Liver (tissue), 7 donors: ENCODE measurements at regions not wholly inside any gene's neighbourhood (a gene's known extent, or its start where the extent isn't known, plus 50 kb on each side); places are given as distances from the start of the nearest gene placed in this dataset.

Source experiments
- DNase-seq: peaks from one replicate; pipeline ENCODE4 v3.0.0-alpha.2; 2017; ENCODE audit warnings: low spot score
- H3K27ac ChIP-seq, 2 donors: one replicate each; pipeline ENCODE4 v1.7.0; 2013; ENCODE audit warnings: inconsistent platforms in 2 of 2, low read length in 2 of 2, control low read depth in 1 of 2, low read depth in 1 of 2, mild to moderate bottlenecking in 1 of 2
- H3K27me3 ChIP-seq, 4 donors: one replicate each; pipeline versions ENCODE4 v1.6.1 to v1.7.0; 2013; ENCODE audit warnings: low read length in 3 of 4, inconsistent platforms in 1 of 4, mild to moderate bottlenecking in 1 of 4, moderate library complexity in 1 of 4; ENCODE audit not compliant: control insufficient read depth in 4 of 4, insufficient read depth in 4 of 4
- H3K36me3 ChIP-seq, 4 donors: one replicate each; pipeline versions ENCODE4 v1.6.1 to v1.7.0; 2013; ENCODE audit warnings: low read length in 3 of 4, mild to moderate bottlenecking in 3 of 4, low read depth in 1 of 4, moderate library complexity in 1 of 4; ENCODE audit not compliant: control insufficient read depth in 4 of 4, insufficient read depth in 3 of 4
- H3K4me1 ChIP-seq, 4 donors: one replicate each; pipeline versions ENCODE4 v1.6.1 to v1.7.0; 2013; ENCODE audit warnings: low read length in 3 of 4, mild to moderate bottlenecking in 3 of 4, moderate library complexity in 1 of 4; ENCODE audit not compliant: control insufficient read depth in 4 of 4, insufficient read depth in 4 of 4
- H3K4me3 ChIP-seq, 3 donors: one replicate each; pipeline versions ENCODE4 v1.6.1 to v1.7.0; 2013; ENCODE audit warnings: low read length in 3 of 3, control low read depth in 1 of 3, low read depth in 1 of 3, mild to moderate bottlenecking in 1 of 3
- H3K9ac ChIP-seq, 2 donors: one replicate each; pipeline ENCODE4 v1.7.0; 2013; ENCODE audit warnings: low read length in 2 of 2, mild to moderate bottlenecking in 2 of 2, moderate library complexity in 2 of 2, control low read depth in 1 of 2, low read depth in 1 of 2
- H3K9me3 ChIP-seq, 4 donors: one replicate each; pipeline versions ENCODE4 v1.6.1 to v1.7.0; 2013; ENCODE audit warnings: low read length in 3 of 4; ENCODE audit not compliant: control insufficient read depth in 4 of 4
- ATF3 ChIP-seq: IDR thresholded peaks from 2 replicates; pipeline ENCODE4 v1.6.1; 2016; ENCODE audit warnings: antibody characterized with exemption
- EGR1 ChIP-seq, 2 donors: IDR thresholded peaks; 2 replicates each; pipeline ENCODE4 v1.6.1; 2016 to 2018; ENCODE audit warnings: antibody characterized with exemption in 2 of 2, low read depth in 2 of 2
- FOXA2 ChIP-seq: IDR thresholded peaks from 2 replicates; pipeline ENCODE4 v1.6.1; 2016; ENCODE audit warnings: antibody characterized with exemption
- HNF4A ChIP-seq, 2 donors: conservative IDR thresholded peaks; 2 replicates each; pipeline ENCODE4 v1.6.1; 2016; ENCODE audit warnings: antibody characterized with exemption in 2 of 2, mild to moderate bottlenecking in 2 of 2
- HNF4G ChIP-seq: IDR thresholded peaks from 2 replicates; pipeline ENCODE4 v1.6.1; 2016; ENCODE audit warnings: antibody characterized with exemption
- JUND ChIP-seq, 2 donors: IDR thresholded peaks; 2 replicates each; pipeline ENCODE4 v1.6.1; 2016; ENCODE audit warnings: antibody characterized with exemption in 2 of 2
- MAX ChIP-seq: IDR thresholded peaks from 2 replicates; pipeline ENCODE4 v1.6.1; 2016; ENCODE audit warnings: antibody characterized with exemption
- NR2F2 ChIP-seq: IDR thresholded peaks from 2 replicates; pipeline ENCODE4 v1.6.1; 2016; ENCODE audit warnings: antibody characterized with exemption
- RAD21 ChIP-seq, 2 donors: IDR thresholded peaks; 2 replicates each; pipeline ENCODE4 v1.6.1; 2016; ENCODE audit warnings: antibody characterized with exemption in 2 of 2, mild to moderate bottlenecking in 2 of 2
- REST ChIP-seq: IDR thresholded peaks from 2 replicates; pipeline ENCODE4 v1.6.1; 2016; ENCODE audit warnings: antibody characterized with exemption, mild to moderate bottlenecking
- SP1 ChIP-seq: IDR thresholded peaks from 2 replicates; pipeline ENCODE4 v1.6.1; 2018; ENCODE audit warnings: antibody characterized with exemption, mild to moderate bottlenecking
- ZBTB33 ChIP-seq: IDR thresholded peaks from 2 replicates; pipeline ENCODE4 v1.6.1; 2016; ENCODE audit warnings: antibody characterized with exemption
- WGBS: extraction: QIAGEN DNeasy Blood & Tissue Kit; methylation state at CpG from one replicate; pipeline ENCODE4 v1.1.7; 2013; 5-methylcytosine and 5-hydroxymethylcytosine counted together
- donor health status: healthy.
- donor health status: healthy.
- donor health status: healthy.
- donor health status: healthy.

GRCh38 chr1:175873290-175873935 lies 130.0 kb upstream of the TNR start:
- 69% methylated on average over 6 of the region's 6 CpGs for WGBS
- Histone ChIP-seq H3K9me3 (no peaks in the 10 kb centered on the region), H3K27me3 (no peaks in the 10 kb centered on the region), H3K9ac (no peak overlapping the region), H3K27ac (no peak overlapping the region), H3K36me3 (no peaks in the 10 kb centered on the region), H3K4me1 (no peaks in the 10 kb centered on the region), H3K4me3 (no peak overlapping the region)
- no peak for DNase-seq
- TF ChIP-seq RAD21 (IDR thresholded peaks at IDR 0.05), result no peak

- WGBS, result 79% methylated on average over 4 of the region's 4 CpGs
- Histone ChIP-seq H3K27me3 (no peaks in the 10 kb centered on the region), H3K4me3 (no peak overlapping the region), H3K9me3 (no peaks in the 10 kb centered on the region), H3K27ac (no peak overlapping the region), H3K36me3 (no peaks in the 10 kb centered on the region), H3K9ac (no peak overlapping the region), H3K4me1 (no peaks in the 10 kb centered on the region)
- TF ChIP-seq HNF4A (conservative IDR thresholded peaks at IDR 0.05), result no peak
- no peak for TF ChIP-seq HNF4G
- no peak for TF ChIP-seq ATF3
- no peak for TF ChIP-seq MAX
- TF ChIP-seq EGR1 (IDR thresholded peaks at IDR 0.05; ENCODE audit: low read depth in 2 of 2), result no peak
- TF ChIP-seq JUND (IDR thresholded peaks at IDR 0.05), result no peak
- no peak for DNase-seq
These were observed 129.2 kb upstream of the TNR start for GRCh38 chr1:175872588-175872987.

- WGBS, result 90% methylated on average over 4 of the region's 4 CpGs
These were observed 128.3 kb upstream of the TNR start for GRCh38 chr1:175871647-175872046.

More at GRCh38 chr1:175871647-175872046, 128.3 kb upstream of the TNR start:
- Histone ChIP-seq H3K9me3 (no peaks in the 10 kb centered on the region), H3K27me3 (no peaks in the 10 kb centered on the region), H3K4me3 (no peak overlapping the region), H3K36me3 (no peaks in the 10 kb centered on the region), H3K27ac (no peak overlapping the region), H3K9ac (no peak overlapping the region), H3K4me1 (no peaks in the 10 kb centered on the region)
- no peak for DNase-seq
- no peak for TF ChIP-seq NR2F2
- no peak for TF ChIP-seq SP1
- TF ChIP-seq RAD21 (IDR thresholded peaks at IDR 0.05), result no peak
- TF ChIP-seq ZBTB33, result no peak
- TF ChIP-seq JUND (IDR thresholded peaks at IDR 0.05), result no peak
- no peak for TF ChIP-seq FOXA2
- TF ChIP-seq REST, result no peak
